HuH-7 (cell line): ENCODE measurements at regions not wholly inside any gene's neighbourhood (a gene's known extent, or its start where the extent isn't known, plus 50 kb on each side); places are given as distances from the start of the nearest gene placed in this dataset.

Experiments
- DNase-seq: peaks from one replicate; pipeline ENCODE4 v3.0.0; 2011; ENCODE audit warnings: low spot score

DNA sequence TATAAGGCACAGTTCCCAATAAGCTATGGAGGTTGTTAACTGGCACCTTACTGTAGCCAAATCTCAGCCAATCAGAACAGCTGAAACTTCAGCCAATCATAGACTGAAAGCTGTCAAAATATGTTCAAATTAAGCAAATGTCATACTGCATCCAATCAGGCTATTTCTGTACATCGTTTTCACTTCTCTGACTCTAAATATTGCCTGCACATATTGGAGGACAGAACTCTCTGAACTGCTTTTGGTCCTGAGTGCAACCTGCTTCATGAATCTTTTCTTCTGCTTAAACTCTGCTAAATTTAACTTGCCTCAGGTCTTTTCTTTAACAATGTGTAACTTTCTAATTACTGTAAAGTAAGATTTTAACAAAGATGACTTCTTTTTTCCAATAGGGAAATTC lies 1198.9 kb upstream of the PCDH7 start:
- no peak for DNase-seq

DNA sequence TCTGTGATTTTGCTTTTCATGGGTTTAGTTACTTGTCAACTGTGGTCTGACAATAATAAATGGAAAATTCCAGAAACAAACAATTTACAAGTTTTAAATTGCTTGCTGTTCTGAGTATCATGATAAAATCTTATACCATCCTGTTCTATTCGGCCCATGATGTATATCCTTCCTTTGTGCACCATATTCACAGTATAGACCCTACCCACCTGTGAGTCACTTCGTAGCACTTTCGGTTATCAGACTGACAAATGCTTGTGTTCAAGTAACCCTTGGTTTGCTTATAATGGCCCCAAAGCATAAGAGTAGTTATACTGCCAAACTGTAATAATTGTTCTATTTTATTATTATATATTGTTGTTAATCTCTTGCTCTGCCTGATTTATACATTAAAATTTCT lies 1183.4 kb upstream of the PCDH7 start:
- no peak for DNase-seq

DNA sequence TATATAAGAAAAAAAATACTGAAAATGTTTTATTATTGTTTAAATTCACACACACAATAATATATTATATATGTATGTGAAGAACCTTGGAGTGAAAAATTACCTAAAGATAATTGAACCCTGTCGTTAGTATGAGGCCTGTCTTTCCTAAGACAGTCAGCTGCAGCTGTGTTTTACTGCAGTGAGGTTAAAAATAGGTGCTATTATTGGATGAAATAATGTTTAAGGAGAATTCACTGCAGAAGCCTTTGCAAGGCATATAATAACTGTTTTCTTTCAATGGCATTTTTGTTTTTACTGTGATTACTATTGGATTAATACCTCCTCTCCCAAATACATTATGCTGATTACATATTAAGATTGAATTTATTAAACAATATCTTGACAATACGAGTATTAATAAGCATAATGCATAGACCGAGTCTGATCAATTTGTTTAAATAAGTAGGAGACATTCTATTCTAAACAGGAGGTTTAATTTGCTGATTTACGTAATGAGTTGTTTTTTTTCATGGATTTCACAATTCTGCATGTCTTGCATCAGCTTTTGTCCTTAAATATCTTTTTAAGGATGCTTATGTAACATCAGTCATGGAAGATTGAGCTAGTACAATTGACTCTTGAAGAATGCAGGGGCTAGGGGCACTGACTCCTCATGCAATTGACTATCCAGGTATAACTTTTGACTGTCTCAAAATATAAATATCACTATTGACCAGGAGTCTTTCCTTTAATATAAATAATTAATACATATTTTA lies 1181.1 kb upstream of the PCDH7 start:
- no peak for DNase-seq

DNA sequence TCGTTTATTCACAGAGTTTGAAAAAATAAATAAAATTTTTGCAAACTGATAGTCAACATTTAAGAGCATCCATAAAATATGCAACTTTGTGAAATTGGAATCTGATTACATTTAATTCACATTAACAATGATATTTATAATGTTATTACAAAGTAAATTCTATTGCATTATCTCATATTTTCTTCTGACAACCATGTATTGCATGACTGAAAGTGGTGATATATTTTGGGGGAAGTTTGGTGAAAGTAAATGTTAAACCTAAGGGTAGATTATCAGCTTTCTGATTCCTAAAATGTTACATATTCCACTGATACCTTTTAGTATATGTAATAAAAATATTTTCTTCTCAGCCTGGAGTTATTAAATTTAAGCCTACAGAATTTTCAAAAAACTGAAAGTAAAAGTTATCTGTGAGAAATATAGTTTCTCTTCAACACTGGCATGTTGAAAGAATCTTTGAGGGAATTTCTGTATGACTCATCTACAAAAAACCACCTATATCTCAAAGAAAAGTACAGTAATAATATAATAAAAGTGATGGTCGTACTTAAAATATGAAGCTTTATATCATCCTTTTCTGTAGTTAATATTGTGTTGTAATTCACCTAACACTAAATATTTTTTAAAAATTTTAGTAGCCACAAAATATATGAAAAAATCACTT lies 1179.6 kb upstream of the PCDH7 start:
- DNase-seq: no peak

DNA sequence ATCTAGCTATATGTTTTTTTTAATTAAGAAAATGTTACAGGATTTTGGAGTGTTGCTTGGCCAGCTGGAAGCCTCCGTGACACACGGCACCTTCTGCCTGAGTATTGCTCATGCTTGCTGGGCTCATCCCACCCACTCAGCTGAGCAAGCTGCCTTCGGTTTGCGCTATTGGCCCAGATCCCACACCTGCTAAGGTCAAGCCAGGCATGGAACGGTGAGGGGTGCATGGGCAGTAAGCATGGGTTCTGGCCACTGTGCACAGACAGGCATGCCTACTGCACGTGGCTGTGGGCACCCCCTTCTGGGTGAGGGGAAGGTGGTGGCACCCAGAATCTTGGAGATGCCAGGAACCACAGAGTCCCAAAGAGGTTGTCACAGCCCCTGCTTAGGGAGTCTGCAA lies 1178.4 kb upstream of the PCDH7 start:
- DNase-seq: no peak

DNA sequence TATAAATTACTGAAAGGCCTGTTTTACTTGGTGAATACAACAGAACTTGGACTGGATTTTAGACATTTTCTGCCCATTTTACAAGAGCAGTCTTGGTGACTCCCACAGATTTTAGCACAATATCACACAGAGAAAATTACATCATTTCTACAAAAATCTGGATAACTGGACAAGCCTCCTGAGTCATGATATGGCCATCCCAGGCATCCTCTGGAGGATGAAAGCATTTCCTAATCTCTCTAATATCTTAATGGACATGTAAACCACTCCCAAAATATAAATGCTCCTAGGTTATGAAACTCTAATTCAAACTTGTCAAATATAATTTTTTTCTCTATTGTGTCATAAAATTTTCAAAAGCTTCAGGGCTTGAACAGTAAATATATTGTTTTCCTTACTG lies 1170.8 kb upstream of the PCDH7 start:
- no peak for DNase-seq

DNA sequence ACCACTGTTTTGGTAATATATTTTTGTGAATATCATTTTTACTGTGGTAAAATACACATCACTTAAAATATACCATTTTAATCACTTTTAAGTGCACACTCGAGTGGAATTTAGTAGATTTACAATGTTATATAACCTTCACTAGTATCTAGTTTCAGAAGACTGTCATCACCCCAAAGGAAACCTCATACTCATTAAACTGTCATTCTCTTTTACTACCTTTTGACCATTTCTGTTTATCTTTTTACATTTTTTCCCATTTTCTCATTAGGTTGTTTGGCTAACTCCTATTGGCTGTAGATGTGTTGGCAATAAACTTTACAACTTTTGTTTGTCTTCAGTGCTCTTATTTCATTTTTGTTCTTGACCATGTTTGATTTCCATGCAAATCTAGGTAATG lies 1168.3 kb upstream of the PCDH7 start:
- no peak for DNase-seq

DNA sequence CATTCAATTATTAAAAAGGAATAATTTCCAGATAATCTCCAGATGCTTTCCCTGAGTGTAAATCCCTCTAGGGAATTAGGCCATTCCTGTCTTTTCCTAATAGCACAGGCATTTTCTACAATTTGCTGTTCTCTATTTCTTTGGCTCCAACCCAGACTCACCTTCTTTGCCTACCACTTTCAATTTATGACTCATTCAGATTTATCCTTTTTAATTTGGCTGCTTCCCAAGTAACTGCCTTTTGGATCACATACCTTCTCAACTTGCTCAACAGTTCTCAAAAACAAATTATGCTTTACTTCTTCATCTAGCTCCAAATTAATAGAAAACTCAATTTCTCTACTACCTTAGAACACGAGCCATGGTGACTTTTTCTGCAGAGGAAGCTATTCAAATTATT lies 1166.3 kb upstream of the PCDH7 start:
- no peak for DNase-seq

DNA sequence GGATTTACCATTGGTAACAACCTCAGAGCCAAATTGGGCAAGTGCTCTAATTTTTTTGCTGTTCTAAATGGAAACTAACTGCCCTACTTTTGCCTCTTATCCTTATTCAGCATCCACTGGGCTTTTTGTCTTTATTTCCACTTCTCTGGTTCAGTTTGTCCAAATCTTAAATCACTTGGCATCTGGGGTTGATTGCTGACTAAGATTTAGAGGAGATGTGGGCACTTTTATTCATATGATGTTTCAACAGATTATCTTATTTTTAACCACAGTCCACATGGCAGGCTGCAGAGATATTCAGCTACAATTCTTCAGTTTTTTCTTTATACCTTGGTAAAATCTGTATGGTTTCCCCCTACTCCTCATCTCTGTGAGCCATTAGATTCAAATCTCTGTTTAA lies 1161.4 kb upstream of the PCDH7 start:
- no peak for DNase-seq

DNA sequence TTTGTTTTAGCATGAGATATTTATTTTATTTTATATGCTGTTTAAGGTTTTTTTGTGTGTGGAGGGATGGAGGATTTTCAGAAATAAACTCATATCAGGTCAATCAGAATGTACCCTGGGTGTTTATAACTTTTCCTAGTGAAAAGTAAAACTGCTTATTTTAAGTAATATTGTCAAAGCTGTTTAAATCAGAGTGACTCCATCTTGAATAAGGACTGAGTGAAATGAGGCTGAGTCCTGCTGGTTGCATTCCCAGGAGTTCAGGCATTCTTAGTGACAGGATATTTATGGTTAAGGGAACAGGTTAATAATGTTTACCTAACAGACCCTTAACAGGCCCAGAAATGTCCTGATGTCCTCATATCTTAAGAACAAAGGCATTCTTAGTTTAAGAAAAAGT lies 1160.9 kb upstream of the PCDH7 start:
- no peak for DNase-seq

DNA sequence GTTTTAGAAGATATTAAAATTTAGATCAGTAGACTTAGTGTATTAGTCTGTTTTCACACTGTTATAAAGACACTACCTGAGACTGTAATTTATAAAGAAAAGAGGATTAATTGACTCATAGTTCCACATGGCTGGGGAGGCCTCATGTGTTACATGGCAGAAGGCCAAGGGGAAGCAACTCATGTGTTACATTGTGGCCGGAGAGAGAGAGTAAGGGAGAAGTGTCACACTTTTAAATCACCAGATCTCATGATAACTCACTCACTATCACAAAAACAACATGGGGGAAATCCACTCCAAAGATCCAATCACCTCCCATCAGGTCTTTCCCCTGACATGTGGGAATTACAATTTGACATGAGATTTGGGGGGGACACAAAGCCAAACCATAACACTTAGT lies 1159.7 kb upstream of the PCDH7 start:
- DNase-seq: no peak

DNA sequence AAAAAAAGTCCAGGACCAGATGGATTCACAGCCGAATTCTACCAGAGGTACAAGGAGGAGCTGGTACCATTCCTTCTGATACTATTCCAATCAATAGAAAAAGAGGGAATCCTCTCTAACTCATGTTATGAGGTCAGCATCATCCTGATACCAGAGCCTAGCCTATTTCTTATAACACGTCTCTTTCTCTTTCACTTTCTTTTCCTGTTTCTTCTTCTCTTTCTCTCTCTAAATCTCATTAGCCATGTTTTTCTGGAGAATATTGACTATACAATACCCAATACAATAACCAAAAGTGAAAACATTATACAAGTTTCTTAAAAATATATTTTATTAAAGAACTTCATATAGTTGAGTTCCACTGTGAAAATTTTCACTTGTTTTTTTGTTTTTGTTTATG lies 1154.9 kb upstream of the PCDH7 start:
- DNase-seq: no peak

DNA sequence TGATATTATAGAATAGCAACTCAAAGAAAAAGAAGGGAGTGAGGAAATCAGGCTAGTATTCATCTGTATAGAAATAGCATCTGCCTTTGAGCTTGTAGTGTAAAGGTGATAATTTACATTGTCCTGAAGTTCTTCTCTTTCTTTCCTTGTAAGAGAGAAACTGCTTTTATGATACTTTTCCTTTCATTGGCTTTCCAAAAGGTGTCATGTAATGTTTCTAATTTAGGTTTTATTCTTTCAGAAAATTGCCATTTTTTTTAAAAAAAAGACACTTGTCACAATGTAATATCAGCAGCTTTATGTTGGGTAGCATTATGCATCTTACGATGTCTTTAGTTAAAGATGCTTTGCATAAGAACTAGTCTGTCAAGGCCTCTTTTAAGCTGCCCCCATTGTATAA lies 1153.8 kb upstream of the PCDH7 start:
- DNase-seq: no peak

DNA sequence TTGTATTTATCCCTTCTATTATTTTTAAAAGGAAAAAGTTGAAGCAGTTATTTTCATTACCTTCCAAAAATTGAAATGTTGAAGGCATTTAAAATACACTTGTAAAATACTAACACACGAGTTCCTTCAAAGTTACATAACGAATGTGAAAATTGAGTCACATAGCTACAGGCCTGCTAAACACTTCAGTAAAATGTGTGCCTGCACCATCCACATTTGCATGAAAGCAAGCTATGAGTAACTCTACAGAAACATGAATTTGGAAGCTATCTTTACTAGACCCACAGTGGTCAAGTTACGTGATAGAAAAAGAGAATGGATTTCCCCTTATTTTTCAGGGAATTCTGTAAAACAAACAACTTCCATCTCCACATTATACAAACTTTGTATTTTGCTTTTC lies 1148.8 kb upstream of the PCDH7 start:
- no peak for DNase-seq

DNA sequence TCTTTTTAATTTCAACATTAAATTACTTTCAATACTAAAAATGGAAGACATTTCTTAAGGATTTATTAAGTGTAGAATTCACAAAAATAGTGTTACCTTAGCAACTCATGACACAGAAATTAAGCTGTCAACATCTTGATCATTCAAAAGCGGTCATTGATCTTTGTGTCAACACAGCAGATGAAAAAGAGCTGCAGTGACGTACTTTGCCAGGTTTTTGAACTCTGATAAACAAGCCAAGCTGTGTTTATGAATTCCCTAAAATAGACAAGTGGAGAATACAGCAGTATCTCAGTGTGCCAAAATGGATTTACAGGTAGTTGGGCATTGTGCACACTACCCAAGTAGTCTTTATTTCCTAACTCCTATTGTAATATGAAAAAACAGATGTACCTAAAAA lies 1141.8 kb upstream of the PCDH7 start:
- no peak for DNase-seq

DNA sequence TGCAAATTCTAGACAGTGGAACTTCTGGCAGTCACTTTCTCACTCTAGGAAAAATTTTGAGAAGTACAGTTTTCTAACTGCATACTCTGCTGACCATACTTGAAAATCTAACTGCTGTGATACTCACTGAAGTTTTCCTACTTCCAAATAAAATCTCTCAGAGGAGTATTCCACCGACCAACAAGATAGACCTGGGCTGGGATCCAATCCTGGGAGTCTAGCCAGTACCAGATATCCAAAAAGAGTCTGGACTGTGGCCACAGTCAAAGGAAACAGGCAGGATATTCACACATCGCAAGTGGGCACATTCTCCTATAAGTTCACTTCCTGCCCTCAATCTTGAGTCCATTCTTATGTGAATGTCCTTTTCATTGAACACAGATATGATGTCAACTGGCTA lies 1138.7 kb upstream of the PCDH7 start:
- no peak for DNase-seq

DNA sequence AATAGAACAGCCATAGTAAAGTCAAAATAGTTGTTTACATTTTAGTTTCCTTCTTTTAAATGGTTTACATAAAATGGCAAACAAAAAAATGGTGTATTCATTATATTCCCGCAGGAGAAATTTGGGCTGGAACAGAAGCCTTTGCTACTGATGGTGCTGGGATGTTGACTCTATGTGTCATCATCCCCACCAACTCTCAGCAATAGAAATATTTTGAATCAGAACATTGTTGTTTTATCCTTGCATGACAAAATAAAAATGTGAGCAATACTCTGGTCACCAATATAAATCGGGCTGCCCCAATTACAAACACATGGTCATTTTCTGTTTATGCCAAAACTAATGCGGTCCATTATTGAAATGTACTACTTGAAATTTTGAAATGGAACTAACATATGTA lies 1131.6 kb upstream of the PCDH7 start:
- no peak for DNase-seq

DNA sequence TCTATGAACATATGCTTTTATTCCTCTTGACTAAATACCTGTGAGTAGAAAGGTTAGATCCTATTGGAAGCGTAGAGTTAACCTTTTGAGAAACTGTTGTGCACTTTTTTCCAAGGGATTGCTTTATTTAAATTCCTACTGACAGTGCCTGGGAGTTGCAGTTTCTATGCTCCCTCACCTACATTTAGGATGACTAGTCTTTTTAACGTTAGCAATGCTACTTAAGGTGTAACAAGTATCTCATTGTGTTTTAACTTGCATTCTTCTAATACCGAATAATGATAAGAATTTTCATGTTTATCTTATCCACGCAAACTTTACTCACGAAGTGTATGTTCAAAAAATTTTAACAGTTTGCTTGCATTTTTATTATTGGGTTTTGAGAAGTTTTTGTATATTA lies 1123.9 kb upstream of the PCDH7 start:
- DNase-seq: no peak

DNA sequence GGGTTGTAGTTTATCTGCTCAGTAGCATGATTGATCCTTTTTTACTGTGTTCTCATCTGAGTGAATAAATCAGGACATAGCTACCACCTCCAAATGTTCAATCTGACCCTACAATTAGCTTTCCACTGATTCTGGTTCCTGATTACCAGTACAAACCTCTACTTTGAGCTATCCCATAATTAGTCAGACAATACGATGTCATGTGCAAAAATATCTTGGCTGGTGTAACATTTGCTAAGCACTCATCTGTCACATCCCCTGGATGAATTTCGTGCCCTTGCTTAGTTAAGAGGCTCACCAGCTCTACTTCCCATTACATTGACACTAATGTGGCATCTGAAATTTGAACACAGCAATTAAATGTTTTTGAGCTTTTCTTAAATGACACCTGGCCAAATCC lies 1101.0 kb upstream of the PCDH7 start:
- no peak for DNase-seq

DNA sequence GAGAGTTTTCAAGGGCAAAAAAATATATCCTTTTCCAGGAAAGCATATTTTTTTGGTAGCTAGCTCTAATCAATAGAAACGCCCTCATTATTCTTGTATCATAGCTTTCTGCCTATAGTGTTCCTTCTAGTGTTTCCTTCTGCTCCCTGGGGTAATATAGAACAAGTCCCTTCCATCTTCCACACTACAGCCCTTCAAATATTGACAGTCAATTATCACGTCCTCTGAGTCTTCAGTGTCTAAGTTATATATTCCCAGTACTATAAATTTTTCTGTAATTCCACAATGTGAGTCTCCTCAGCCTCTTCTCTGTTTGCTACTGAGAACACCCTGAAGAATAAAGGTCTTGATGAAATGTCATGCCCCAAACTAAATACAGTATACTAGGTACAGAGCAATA lies 1088.0 kb upstream of the PCDH7 start:
- DNase-seq: no peak

DNA sequence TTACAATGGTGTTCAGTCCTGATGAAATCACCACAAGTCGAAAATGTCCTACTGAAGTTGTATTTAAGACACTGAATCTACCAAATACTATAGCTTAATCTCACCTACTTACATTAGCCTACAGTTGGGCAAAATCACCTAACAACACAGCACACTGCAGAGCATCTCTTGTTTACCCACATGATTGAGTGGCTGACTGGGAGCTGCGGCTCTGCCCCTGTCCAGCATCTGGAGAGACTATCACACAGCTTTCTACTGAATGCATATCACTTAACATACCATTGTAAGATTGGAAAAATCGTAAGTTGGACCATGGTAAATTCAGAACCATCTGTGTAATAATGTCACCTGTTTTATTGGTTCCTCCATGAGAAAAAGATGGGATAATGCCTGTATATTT lies 1083.2 kb upstream of the PCDH7 start:
- no peak for DNase-seq

DNA sequence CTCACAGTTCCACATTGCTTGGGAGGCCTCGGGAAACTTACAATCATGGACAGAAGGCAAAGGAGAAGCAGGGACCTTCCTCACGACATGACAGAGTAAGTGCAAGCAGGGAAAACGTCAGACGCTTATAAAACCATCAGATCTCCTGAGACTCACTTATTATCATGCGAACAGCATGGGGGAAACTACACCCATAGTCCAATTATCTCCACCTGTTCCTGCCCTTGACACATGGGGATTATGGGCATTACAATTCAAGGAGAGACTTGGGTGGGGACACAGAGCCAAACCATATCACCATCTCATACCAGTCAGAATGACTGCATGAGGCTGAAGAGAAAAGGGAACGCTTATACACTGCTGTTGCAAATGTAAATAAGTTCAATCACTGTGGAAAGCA lies 1066.9 kb upstream of the PCDH7 start:
- DNase-seq: no peak

DNA sequence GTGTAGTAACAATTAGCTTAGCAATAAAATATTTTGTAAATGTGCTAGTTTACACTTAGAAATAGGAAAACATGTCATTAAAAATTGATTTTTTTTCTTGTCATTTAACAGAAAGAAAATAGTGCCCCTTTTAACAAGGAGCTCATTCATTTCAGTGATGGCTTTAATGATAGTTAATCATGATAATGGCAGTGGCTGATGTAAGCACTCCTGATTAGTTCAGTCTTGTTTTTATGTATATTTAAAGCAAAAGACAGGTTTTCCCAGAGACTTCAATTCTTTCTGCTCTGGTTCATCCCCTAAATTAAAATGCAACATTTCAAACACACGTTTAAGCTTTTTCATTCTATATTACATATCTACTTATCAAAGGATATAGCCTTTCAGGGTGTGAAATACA lies 1039.5 kb upstream of the PCDH7 start:
- no peak for DNase-seq

DNA sequence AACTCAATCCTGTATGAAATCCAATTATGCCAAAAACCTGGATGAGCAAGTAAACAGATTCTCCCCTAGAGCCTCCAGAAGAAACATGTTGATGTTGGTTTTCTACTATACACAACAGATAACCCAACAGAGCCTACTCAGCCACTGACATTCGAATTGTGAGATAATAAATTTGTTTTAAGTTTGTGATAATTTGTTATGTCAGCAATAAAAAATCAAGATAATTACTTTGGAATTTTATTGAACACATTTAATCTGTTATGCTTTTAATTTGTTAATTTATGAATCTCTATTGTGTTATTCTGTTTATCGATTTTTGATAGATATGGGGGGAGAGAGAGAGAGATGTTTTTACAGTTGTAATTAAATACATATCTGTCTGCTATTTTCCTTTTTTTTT lies 1016.1 kb upstream of the PCDH7 start:
- DNase-seq: no peak
